GM21360 (cell line): ENCODE measurements at regions not wholly inside any gene's neighbourhood (a gene's known extent, or its start where the extent isn't known, plus 50 kb on each side); places are given as distances from the start of the nearest gene placed in this dataset.

Experiments used
- ATAC-seq: cut with Tn5 transposase; IDR thresholded peaks from one replicate; pipeline ENCODE4 v1.9.1; 2021; ENCODE audit warnings: mild to moderate bottlenecking, moderate library complexity; ENCODE audit not compliant: unreplicated experiment

DNA sequence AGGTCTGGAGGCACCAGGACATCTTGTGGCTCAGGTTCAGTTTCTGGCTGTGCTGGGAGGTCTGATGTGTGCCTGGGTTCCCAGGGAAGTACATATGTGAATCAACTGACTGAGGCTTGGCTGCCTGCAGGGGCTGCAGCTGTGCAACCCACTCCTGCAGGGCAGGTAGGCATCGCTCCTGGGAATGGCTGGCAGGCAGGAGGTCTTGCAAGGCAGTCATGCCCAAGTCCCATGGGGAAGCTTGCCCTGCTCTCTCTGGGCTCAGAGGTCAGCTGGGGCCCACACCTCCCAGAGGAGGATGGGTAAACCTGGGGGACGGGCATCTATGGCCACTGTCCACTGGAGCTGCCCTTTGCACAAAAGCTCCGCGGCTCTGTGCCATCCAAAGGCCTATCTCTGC, 1141.8 kb downstream of the SLITRK1 start:
- no peak for ATAC-seq

GRCh38 chr13:82739881-82740280, 1142.4 kb downstream of the SLITRK1 start:
- ATAC-seq, result no peak

DNA sequence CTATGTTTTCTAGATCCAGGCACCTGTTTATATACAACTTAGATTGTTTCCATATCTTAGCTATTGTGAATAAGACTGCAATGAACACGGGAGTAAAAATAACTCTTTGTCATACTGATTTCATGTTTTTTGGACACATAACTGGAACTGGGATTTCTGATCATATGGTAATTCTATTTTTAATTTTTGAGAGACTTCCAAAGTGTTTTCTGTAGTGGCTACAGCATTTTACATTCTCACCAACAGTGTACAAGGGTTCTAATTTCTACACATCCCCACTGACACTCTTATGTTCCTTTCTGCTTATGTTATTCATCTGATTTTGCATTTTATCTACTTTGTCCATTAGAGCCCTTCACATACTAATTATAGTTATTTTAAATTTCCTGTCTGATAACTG, 1152.9 kb downstream of the SLITRK1 start:
- no peak for ATAC-seq

- ATAC-seq, result no peak
Observed at GRCh38 chr13:82720986-82721385, 1161.3 kb downstream of the SLITRK1 start.

DNA sequence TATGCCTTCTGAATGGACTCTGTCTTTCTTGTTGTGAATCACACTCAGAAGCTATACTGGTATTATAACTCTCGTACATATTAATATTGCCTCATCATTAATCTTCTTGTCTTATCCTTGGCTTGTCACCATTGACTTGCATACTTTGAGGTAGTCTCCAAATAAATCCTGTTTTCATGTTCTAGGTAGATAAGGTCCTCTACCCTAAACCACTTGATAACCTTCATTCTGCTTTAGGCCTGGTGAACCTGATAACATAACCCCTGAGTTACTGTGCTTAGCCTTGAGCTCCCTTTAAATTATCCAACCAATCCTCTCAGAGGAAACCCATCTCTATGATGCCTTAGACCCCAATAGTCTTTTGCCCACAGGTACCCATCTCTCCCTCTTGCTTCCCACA, 1162.3 kb downstream of the SLITRK1 start:
- ATAC-seq, result no peak

DNA sequence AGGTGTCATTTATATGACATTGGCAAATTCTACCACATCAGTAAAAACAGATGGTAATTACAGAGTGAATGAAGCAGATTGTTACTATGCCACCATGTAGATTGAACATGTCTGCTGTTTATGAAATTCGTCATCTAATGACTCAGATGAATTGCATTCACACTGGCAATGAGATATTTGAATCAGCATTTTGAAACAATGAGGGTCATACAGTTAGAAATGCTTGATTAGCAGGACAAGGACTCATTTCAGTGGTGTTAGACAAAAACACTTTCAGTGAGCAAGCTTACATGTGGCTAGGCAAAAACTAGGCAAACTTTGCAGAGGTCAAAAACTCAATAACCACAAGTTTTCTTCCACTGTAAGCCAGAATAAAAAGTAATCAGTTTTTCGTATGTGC, 1165.0 kb downstream of the SLITRK1 start:
- ATAC-seq, result no peak

DNA sequence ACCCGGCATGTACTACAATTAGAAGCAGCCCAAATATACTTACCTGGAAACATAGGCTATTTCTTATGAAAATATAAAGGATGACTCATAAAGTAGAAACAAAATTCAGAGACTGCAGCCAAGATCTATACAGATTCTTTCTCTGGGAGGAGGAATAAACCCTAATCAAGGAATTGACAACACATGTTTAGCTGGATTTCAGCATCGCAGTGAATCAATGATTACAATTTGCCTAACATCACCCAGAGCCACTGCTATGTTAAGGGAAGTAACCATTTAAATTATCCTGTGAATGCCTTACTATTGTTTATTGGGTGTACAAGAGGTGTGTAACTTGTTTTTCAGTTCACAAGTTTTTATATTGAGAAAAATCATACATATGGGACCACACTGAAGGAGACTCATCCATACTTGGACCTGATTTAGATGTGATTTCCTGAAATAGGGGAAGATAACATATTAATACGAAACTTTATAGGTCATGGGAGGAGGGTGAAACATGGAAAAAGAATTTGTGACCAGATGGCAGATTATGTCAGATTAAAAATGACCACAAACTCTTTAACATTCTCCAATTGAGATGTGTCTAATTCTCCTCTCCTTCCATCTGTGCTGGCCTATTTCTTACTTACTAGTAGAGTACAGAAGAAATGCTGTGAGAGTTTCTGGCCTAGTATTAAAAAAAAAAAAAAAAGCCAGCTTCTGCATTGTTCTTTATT, 1168.4 kb downstream of the SLITRK1 start:
- ATAC-seq, result no peak

DNA sequence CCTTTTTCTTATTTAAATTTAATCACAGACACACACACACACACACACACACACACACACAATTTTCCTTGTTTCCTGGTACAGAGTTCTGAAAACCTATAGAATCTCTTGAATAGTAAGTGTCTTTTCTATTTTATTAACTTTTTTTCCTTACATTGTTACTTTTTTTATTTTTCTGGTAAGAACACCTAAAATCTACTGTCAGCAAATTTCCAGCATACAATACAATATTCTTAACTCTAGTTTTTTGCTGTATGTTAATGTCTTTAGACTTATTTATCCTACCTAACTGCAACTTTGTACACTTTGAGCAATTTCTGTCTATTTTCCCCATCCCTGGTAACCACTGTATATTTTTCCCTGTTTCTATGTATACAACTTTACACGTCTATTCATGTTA, 1179.8 kb downstream of the SLITRK1 start:
- no peak for ATAC-seq

DNA sequence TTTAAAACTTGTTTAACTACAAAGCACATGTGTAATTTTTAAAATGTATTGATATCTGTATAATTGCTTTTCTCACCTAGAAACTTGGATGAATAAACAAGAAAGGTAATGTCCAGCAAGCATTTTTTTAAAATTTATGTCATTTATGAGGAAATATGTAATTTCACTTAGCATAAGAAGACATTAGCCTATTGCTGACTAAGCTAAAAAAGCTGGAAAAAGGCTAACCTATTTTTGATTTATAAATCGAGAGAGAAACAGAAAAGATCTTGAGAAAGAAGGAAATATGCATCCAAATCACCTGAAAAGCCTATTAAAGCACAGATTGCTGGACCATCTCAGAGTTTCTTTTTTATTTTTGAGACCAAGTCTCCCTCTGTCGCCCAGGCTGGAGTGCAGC, 1181.3 kb downstream of the SLITRK1 start:
- ATAC-seq, result no peak

- ATAC-seq, result no peak
Observed at GRCh38 chr13:82698941-82699340, 1183.3 kb downstream of the SLITRK1 start.

- no peak for ATAC-seq
Observed at GRCh38 chr13:82698383-82698782, 1183.9 kb downstream of the SLITRK1 start.

DNA sequence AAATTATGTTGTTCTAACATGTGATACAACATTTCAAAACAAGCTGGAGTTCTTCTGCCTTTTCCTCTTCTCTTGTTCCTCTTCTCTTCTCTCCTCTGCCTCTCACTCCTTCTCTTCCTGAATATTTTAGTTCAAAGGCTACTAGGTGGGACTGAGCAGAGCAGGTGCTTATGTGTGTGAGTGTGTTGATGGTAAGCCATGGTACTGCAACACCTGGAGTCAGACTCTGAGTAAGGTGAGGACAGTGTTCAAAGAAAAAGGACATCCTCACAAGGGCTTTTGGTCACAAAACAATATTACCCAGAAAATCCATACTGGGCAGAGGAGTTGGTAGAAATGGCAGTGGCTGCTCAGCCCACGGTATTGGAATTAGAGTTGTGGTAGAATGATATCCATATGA, 1188.7 kb downstream of the SLITRK1 start:
- no peak for ATAC-seq

DNA sequence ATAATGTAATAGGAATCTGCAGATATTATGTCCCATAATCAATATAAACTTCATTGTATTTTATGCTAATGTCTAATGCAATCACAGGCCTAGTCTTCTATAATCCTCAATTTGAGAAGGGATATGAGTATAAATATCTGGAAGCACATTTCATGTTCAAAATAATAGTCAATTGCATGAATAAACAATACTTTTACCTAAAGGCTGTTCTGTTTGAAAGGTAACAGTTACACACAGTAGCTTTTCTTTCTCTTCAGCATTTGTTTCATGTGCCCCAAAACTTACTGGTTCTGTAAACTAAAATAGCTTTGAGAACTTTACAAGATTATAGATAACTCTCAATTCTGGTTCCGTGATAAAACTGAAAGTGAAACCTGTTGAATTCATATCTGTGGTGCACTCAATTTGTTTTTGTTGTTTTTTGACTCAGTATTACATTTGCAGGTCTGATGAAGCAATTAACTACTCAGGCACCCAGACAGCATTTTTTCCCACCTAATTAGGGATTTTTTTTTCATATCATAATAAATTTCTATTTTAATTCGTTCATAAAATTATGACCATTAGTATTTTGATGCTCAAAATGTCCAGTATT, 1193.8 kb downstream of the SLITRK1 start:
- peak; percentile 84 for ATAC-seq

DNA sequence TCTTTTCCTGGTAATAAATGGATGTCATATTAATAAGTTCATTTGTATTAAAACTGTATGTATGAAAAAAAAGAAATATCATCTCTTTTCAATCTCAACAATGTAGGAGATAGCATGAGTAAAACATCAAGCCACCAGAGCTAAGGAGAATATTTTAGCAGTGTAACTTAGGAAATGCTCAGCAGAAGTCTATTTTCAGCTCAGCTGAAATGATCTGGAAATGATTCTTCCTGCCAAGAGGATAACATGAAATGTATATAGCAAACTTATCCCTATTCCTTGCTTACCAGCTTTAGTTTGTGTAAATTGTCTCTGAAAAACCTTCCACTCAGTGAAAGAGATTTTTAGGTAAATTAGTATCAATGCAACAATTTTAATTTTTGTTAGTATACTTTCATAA, 1194.4 kb downstream of the SLITRK1 start:
- ATAC-seq, result no peak

DNA sequence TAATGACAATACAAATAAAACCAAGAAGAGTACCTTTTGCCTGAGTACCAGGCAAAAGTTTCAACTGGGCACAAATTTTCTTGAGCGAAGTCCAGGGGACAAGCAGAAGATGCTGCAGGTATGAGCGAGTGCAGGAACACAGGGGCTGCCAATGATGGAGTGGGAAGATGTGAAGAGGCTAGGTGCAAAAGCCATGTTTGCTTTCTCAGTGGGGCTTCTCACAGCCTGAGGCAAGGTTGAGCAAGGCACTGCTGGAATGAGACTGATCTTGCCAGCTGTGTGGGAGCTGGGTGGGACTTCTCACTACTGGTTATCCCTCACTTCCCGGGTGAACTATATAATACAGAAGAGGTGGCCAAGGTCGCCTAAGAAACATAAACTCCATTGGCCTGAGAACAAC, 1200.7 kb downstream of the SLITRK1 start:
- ATAC-seq, result no peak

DNA sequence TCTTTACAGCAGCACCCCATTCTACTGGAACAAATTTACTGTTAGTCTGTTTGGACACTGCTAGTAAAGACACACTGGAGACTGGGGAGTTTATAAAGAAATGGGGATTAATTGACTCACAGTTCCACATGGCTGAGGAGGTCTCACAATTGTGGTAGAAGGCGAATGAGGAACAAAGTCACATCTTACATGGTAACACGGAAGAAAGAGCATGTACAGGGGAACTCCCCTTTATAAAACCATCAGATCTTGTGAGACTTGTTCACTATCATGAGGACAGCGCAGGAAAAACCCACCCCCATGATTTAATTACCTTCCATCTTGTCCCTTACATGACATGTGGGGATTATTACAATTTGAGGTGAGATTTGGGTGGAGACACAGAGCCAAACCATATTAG, 1204.2 kb downstream of the SLITRK1 start:
- ATAC-seq, result no peak

- ATAC-seq, result no peak
Observed at GRCh38 chr13:82675024-82675423, 1207.2 kb downstream of the SLITRK1 start.

DNA sequence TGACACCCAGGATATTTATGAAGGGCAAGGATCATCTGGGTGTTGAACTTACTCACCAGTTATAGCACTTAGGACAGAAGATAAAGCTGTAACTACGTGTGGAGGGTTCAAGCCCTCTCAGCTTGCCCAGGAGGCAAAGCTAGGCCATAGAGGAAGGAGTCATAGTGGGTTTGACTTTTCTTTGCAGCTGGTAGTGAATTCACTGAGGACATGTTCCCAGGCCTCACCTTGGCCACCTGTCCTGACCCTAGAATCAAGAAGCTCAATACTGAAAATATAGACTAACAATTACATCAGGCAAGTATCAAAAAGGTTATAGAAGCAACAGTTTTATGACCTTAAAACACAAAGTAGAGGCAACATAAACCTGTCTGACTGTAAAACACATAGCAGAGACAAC, 1207.7 kb downstream of the SLITRK1 start:
- ATAC-seq, result no peak

- no peak for ATAC-seq
Observed at GRCh38 chr13:82672248-82672647, 1210.0 kb downstream of the SLITRK1 start.

GRCh38 chr13:82664183-82664582, 1218.1 kb downstream of the SLITRK1 start:
- ATAC-seq, result no peak

DNA sequence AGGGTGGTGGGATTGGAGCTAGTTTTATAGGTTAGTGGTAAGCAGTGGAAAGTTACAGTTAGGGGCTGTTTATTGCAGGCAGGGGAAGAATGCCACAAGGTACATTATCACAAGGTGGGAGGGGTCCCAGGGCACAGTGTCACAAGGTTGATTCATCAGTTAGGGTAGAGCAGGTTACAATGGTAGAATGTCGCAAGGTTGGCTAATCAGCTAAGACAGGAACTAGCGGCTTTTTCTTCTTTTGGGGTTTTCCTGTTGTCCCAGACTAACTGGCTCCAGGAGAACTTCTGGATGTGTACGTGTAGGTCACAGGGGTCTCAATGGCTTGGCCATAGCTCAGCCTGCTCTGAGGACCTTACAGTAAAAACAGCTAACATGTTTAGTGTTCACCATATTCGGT, 1221.1 kb downstream of the SLITRK1 start:
- no peak for ATAC-seq

- ATAC-seq, result no peak
Observed at GRCh38 chr13:82658811-82659210, 1223.5 kb downstream of the SLITRK1 start.

DNA sequence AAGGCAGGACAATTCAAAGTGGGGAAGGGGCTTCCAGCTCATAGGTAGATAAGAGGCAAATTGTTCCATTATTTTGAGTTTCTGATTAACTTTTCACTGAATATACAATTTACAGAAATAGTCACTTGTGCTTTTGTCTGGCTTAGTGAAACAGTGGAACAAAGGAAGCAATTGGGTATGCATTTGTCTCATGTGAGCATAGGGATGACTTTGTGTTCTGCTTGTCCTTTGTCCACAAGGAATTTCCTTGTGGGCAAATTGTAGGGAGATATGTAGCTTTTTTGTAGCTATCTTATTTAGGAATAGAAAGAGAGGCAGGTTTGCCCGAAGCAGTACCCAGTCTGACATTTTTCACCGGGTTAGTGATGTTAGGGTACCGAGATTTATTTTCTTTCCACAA, 1224.8 kb downstream of the SLITRK1 start:
- ATAC-seq, result no peak
